HG02571 (cell line): ENCODE measurements at regions not wholly inside any gene's neighbourhood (a gene's known extent, or its start where the extent isn't known, plus 50 kb on each side); places are given as distances from the start of the nearest gene placed in this dataset.

Experiments used
- ATAC-seq: cut with Tn5 transposase; IDR thresholded peaks from one replicate; pipeline ENCODE4 v1.9.1; 2021; ENCODE audit warnings: mild to moderate bottlenecking, moderate library complexity; ENCODE audit not compliant: unreplicated experiment

DNA sequence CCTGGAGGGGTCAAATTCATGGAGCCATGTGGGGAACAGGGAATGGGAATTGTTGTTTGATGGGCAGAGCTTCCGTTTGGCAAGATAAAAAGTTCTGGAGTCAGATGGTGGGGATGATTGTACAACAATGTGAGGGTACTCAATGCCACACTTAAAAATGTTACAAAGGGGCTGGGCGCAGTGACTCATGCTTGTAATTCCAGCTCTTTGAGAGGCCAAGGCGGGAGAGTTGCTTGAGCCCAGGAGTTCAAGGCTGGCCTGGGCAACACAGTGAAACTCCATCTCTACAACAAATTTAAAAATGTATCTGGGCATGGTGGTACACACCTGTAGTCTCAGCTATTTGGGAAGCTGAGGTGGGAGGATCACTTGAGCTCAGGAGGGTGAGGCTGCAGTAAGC lies 66.0 kb upstream of the DIO3 start:
- ATAC-seq = no peak

DNA sequence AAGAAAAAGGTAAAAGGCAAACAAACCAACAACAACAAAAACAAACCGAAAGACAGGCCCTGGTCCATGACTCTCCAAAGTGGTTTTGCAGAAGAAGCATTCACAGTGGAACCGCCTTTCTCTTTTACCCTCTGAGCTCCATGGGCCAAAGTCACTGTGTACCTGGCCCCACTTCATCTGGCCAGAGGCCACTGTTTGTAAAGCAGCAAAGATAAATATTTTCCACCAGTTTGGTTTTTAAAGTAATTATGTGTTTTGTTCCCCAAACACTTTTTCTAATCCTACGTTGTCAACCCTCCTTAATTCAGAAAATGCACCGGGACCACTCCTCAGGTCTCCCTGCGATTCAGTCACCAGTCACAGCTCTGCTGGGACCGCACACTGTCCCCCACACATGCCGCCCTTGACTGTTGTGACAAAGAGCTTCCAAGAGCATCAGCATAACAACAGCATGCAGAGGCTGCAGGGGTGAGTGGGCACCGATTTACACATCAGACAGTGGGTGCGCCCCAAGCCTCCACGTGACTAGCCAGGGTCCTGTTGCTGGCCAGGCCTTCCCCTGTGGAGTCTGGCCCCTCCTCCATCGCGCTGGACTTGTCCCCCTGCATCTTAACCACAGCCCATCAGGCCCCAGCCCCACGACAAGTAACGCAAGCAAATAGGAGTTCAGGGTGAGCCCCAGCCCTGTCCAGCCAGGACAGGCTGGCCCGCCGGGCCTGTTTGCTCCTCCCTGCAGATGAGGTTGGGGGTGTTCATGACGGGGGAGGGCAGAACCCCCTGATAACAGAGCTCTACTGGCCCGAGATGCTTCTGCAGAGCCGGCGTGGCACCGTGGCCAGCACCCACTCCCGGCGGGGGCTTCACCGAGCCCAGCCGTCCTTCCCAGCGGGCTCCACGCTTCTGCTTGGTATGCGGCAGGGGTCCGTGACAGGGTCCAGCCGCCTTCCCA lies 65.2 kb upstream of the DIO3 start:
- no peak for ATAC-seq

DNA sequence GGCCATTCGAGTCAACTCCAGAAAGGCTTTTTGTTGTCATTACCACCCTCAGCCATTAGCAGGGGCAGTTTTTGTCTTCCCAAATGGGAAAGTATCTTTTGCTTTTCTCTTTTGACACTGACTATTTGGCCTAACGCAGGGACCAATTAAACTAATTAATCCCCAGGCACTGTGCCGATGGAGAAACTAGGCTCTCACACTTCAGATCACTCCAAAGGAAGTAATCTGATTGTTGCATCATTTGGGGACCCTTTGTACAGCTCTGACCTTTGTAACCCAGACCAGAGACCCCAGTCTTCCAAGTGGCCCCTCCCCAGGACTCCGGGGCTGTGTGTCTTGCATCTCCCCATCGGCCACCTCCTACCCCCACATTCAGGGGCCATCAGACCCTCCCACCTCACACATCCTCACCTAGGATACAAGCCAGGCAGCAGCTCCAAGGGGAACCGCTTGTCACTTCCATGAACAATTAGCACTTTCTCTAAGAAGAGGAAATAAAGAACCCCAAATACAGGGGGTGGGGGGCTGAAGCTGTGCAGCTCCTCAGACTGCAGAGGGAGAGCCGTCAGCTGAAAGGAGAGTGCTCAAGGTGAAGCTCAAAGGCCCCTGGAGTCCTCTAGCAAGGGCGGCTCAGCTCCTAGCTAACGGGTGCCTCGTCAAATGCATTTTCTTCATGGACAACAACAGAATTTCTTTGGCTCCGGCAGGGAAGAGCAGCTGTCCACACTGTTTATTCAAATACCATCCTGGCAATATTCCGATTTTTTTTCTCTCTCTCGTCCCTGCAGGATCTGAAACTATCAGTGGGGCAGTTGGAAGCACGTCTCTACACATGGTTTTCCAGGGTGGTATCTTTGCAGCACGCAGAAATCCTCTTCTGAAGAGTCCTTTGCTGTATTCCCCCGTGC lies 64.3 kb upstream of the DIO3 start:
- ATAC-seq = no peak

DNA sequence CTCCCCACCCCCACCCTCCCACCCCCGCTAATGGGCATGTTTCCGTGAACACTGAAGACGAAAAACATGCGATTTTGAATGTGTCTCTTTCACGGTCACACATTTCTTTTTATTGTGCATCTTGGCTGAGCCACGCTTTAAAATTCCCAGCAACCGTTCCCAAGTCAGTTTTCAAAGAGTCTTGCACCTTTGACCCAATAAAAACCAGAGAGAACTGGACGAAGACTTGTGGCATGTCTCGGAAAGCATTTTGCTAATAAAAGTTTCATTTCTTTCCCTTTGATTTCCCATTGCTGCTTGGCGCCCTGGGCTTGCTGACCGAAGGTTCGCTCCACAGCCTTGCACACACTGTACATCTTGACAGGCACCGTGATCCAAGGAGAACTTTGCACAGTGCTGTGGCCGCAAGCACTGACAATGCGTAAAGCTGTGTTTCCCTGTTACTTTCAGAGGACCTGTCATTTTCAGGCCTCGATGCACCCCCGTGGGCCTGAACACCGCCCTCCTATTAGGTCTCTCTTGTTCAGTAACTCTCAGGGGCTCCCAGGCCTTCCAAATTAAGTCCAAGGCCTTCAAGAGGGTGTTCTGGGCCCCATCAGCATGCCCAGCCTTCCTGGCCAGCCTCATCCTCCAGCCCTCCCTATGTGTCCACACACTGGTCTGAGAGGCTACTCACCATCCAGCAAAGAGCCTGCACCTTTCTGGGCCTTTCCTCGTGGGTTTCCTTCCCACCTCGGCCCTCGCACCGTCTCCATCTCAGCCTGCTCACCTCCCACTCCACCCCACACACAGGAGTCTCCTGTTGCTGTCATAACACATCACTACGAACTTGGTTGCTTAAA lies 63.4 kb upstream of the DIO3 start:
- no peak for ATAC-seq

DNA sequence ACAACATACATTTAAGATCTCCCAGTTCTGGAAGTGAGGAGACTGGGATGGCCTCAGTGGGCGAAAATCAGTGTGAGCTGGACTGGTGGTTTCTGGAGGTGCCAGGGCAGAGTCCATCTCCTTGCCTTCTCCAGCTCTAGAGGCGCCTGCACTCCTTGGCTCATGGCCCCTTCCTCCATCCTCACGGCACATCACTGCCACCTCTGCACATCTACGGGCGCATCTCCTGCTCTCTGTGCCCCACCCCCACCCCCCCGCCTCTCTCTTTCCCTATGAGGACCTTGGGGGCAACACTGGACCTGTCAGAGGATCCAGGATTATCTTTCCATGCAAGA lies 62.8 kb upstream of the DIO3 start:
- no peak for ATAC-seq

DNA sequence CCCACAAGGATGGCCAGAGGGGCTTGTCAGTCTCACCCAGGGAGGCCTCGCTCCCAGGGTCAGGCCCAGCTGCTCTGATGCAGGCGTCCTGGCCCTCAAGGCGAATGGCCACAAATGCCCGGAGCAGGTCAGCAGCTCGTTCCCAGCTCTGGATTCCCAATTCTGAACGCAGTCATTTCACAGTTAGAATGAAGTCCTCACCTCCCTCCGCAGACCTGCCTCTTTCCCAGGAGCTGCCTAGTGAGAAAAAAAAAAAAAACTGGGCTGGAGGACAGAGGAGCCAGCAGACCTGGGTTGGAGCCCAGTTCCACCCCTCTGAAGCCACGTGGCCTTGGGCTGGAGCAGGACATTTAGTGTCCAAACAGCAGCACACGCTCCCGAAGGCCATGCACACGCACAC lies 62.2 kb upstream of the DIO3 start:
- ATAC-seq = no peak

DNA sequence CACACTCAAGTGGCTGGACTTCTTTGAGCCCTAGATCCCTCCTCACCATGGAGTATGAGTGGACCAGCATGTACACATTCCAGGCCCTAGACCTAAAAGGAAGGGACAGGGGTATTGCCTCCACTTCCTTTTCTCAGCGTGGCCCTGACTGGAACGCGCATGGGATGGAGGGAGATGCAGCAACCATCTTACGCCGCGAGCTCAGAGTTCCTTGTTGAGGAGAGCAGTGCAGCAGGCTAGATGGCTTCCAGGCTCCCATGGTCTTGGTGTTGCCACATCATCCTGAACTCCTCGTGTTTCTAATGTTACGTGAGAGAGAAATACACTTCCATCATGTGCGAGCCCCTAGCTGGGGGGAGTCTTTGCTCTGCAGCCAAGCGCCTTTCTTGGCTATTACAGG lies 61.8 kb upstream of the DIO3 start:
- ATAC-seq = no peak

DNA sequence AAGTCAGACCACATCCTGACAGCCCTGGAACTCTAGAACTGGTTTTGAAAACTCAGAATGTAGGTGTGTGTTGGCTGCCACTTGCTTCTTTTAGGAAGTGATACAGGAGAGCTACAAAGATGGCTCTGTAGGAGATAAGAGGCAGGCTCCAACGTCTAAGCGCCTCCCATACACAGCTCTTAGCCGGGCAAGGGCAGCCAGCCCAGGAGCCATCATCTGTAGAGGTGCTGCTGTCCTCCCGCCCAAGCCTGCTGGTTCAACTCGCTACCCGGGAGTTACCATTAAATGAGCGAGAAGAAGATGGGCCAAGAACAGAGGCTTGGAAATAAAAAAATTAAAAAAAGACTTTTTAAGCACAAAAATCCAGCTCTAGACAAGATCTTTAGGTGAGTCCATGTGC lies 61.2 kb upstream of the DIO3 start:
- ATAC-seq = no peak

DNA sequence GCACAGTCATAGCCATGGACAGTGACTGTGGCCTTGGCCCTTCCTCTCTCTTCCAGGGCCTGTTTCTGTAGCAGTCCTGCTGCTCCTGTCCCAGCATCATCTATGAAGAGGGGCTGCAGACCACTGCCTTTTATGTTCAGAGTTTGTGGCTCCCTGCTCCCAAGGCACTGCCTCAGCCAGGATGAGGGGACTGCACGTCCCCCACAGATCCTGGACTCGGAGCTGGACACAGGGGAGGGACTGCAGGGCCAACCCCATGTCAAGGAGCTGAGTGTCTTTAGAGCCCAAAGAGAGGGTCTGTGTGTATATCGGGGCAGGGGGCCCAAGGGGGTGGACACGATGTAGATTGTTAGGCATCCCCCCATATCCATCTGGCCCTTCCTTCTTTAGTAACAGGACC lies 60.6 kb upstream of the DIO3 start:
- ATAC-seq = no peak

DNA sequence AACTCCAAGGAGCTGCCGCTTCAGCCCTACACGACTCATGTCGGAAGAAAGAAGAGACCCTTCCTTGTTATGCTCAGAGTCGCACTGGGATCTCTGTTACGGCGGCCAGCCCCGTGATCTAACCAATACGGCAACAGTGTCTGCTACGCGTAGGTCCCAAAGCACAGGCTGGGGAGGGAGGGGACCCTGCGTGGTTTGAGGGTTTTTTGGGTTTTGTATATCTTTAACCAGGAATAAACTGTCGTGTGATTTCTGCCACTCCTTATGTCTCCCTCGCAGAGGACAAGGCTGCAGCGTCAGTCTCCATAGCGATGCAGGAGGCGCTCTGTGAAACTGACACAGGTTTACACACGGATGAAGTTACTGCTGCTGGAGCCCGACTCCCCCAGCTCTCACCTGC lies 60.0 kb upstream of the DIO3 start:
- ATAC-seq = no peak

DNA sequence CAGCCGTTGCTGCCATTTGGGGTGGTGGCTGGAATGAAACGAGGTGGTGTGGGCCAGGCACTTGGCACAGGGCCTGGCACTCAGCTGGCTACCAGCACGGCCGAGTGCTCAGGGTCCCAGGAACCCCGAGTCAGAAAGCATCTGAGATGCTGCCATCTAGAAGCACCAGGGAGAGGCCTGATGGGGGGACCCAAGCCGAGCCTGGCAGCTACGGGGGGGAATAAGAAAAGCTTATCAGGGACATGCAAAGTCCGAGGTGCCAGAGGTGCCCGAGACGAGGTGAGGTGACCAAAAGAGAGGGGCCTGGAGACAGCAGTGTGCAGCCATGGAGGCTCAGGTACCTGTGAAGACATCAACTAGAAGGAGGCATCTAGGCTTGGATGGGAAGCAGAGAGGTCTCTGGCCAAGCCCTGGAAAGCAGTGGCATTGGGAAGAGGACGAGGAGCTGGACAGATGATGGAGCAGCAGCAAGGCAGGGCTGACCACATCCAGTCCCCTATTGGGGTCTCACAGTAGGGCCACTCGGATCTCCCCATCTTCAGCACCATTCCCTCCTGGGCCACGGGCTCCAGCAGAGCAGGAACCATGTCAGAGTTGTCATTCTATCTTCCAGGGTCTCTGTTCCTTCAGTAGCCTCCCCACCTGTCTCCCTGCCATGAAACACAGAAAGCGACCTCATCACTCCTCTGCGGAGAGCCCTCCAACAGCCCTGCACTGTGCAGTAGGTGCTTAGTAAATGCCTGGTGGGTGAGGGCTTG lies 59.3 kb upstream of the DIO3 start:
- no peak for ATAC-seq

DNA sequence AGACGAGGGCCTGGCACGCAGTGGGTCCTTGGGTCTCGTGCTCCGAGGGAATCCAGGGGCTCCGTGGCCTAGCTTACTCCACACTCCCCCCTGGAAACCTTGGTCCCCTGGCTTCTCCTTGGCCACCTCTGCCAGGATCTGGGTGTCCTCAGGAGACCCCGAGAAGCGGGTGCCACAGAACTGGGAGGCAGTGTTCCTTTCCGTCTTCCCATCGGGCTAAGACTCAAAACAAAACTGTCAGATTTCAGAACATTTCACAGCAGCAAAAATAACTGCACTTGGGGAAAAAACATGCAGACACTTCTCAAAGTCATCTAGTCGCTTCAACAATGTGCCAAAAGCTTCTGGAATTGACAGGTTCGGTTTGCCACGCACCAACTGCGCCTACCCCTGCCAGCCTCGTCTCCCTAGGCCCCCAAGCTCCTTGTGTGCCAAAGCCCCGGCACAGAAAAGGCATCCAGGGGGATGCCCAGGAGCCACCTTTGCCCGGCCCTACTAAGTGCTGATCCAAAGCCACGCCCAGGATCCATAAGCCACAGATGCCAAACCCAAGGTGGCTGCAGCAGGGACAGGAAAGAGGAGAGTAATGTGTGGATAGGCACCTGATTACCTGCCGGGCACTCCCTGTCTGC lies 58.4 kb upstream of the DIO3 start:
- ATAC-seq = no peak

DNA sequence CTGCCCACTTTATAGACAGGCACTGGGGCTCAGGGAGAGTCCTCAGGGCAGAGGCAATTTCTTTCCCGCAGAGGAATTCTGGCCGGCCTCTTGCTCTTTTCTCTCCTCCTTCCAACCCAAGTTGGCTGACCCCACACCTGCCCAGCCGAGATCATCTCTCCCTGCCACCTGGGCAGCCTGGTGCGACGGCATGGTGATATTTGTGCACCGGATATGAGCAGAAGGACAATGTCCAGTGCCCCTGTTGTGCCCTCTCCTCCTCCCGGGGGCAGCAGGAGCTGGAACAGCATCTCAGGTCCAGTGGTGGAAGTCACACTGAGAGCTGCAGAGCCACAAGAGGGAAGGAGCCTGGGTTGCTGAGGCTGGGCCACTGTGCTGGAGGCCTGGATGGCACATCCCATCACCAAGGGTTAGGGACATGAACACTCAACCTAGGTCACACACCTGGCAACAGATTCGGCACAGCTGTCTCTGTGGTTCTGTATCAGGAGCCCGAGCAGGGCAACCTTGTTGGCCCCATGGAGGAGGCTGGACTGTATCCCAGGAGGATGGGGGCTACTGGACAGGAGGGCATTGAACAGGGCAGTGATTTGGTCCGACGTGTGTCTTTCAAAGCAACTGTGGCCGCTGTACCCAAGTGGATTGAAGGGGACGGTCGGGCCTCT lies 57.7 kb upstream of the DIO3 start:
- no peak for ATAC-seq

DNA sequence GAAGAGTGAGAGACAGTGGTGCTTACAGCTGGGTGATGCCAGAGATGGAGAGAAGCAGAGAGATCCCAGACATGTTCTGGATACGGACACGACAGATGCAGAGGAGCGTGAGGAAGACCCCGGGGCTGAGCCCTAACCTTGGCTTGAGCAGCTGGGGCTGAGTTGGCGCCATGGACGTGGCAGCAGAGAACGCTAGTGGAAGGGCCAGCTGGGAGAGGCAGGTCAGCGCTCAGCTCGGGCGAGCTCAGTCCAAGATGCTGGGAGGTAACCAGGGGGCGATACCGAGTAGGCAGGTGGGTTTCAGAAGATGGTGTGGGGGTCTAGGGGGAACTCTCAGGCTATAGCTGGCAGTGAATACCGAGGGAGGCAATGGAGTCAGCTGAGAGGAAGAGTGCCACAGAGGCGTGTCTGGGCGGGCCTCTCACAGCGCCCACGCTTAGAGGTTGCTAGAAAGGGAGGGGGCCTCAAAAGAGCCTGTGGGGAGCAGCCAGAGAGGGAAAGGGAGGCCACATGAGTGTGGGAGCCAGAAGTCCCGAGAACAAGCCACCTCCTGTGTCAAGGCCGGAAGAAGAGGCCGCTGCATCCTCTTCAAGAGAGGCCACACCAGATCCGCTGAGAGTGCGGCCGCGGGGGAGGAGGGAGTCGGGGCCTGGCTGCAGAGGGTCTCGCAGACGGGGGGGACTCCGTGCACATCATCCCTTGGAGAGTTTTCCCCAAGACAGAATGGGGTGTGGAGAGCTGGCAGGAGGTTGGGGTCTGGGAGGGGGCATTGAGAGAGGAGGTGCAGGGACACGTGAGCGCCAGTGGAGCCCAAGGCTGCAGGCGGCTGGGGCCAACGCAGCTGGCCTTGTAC lies 57.0 kb upstream of the DIO3 start:
- ATAC-seq = no peak

DNA sequence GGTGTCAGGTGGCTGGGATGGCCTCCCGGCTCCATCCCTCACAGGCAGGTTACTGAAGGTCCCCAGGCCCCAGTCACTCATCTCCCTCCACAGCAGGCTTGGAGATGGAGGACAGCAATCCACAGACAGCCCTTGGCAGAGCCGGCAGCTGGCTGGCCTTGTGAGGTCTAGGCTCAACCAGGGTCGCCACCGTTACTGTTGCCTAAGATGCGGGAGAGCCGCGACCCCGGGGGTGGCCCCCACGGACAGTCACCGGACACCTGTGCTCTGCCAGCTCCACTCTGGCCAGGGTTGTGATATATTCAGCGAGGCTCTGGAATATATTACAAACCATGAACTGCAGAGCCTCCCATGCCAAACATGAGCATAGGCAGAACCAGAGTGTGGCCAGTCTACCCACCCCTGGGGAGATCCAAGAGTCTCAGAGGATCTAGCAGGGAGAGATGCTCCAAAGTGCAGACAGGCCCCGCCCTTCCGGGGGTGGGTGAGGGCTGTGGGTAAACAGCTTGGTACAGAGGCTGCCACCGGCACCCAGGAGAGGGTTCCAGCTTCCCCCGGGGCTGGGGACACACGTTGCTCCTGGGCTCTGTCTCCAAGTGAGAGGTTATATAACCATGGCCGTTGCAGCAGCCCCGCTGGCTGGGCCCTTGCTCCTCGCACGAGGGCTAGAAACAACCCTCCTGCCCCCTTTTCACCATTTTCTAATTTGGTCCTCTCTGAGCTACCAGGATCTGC lies 55.9 kb upstream of the DIO3 start:
- no peak for ATAC-seq

DNA sequence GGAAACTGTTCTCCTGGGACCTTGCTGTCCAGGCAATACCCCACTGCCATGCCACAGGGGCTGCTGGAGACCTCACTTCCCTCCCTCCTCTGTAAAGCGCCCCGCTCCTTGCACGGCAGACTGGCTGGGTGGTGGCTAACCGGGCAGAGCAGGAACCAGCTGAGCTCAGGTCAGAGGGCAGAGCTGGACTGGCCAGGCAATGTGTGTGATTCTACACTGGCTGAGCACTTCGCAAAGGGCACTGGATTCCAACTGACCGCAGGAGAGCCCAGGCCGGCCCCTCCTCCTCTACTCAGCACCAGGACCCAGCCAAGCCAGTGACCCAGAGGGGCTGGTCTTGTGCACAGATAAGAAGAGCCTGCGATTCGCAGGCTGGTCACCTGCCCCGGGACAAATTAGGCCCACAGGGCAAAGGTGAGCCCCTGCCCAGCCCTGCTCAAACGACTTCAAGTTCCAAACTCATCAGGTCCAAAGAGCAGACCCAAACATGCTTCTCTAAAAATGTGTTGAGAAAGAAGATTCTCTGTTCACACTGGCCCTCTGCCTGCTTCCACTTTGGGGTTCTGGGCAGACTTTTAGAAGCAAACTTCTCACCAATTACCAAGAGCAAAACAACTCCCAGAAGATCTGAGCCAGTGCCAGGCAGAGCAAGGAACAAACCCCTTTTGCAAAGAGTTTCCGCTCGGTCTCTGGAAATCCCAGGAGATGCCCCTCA lies 54.9 kb upstream of the DIO3 start:
- no peak for ATAC-seq
